ENCODE measurements at regions not wholly inside any gene's neighbourhood (a gene's known extent, or its start where the extent isn't known, plus 50 kb on each side); places are given as distances from the start of the nearest gene placed in this dataset.

GRCh38 chr3:82033186-82033585, 271.7 kb upstream of the GBE1 start:
- no peak overlapping the region for H3K27ac ChIP-seq
- no peak for TF ChIP-seq CTCF (conservative IDR thresholded peaks at IDR 0.05)

- no peak overlapping the region for H3K27ac ChIP-seq
- TF ChIP-seq CTCF (conservative IDR thresholded peaks at IDR 0.05) = no peak
Measured at GRCh38 chr3:82031596-82031995, 270.2 kb upstream of the GBE1 start.

- TF ChIP-seq CTCF (conservative IDR thresholded peaks at IDR 0.05) = no peak
- no peak overlapping the region for H3K27ac ChIP-seq
Measured at GRCh38 chr3:82030916-82031315, 269.5 kb upstream of the GBE1 start.

- H3K27ac ChIP-seq = no peak overlapping the region
- TF ChIP-seq CTCF (conservative IDR thresholded peaks at IDR 0.05) = no peak
Measured at GRCh38 chr3:82022836-82023235, 261.4 kb upstream of the GBE1 start.

GRCh38 chr3:82020282-82020681, 258.8 kb upstream of the GBE1 start:
- H3K27ac ChIP-seq = no peak overlapping the region
- no peak for TF ChIP-seq CTCF (conservative IDR thresholded peaks at IDR 0.05)

GRCh38 chr3:82015241-82015640, 253.8 kb upstream of the GBE1 start:
- TF ChIP-seq CTCF (conservative IDR thresholded peaks at IDR 0.05) = no peak
- H3K27ac ChIP-seq = no peak overlapping the region

- no peak overlapping the region for H3K27ac ChIP-seq
- peak; percentile 61 for TF ChIP-seq CTCF (conservative IDR thresholded peaks at IDR 0.05)
Measured at GRCh38 chr3:82012775-82013174, 251.3 kb upstream of the GBE1 start.

- TF ChIP-seq CTCF (conservative IDR thresholded peaks at IDR 0.05) = no peak
- no peak overlapping the region for H3K27ac ChIP-seq
Measured at GRCh38 chr3:82011336-82011735, 249.9 kb upstream of the GBE1 start.
